ENCODE measurements at regions not wholly inside any gene's neighbourhood (a gene's known extent, or its start where the extent isn't known, plus 50 kb on each side); places are given as distances from the start of the nearest gene placed in this dataset.

GRCh38 chr7:52506325-52506724, 529.1 kb upstream of the POM121L12 start:
- TF ChIP-seq FOXK2 (IDR thresholded peaks at IDR 0.05) (no peak), LEF1 (IDR thresholded peaks at IDR 0.05; ENCODE audit: borderline replicate concordance) (no peak), FOXM1 (IDR thresholded peaks at IDR 0.05; ENCODE audit: borderline replicate concordance) (no peak), SP1 (IDR thresholded peaks at IDR 0.05) (no peak), PKNOX1 (IDR thresholded peaks at IDR 0.05) (no peak), SUZ12 (IDR thresholded peaks at IDR 0.05) (no peak)

Data from HEK293T (cell line).